ENCODE measurements at regions not wholly inside any gene's neighbourhood (a gene's known extent, or its start where the extent isn't known, plus 50 kb on each side); places are given as distances from the start of the nearest gene placed in this dataset.

DNA sequence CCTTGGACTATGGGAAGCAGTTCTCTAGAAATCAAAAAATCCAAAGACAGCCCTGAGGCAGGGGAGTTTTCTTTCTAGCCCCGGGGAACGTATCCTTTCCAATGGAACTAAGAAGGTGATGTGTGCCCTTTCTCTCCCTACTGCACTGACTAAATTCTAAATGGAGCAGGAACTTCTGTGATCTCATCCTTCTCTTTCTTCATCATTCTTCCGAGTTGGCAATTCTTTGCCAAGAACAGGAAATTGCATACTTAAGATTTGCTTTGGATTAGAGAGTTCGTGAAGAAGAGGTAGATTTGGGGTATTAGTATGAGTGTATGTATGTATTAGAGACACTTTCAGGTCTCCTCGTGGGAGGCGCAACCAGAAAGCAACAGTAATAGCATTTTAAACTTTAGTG is 178.0 kb upstream of the PIK3R1 start:
- TF ChIP-seq, protein P1, sequence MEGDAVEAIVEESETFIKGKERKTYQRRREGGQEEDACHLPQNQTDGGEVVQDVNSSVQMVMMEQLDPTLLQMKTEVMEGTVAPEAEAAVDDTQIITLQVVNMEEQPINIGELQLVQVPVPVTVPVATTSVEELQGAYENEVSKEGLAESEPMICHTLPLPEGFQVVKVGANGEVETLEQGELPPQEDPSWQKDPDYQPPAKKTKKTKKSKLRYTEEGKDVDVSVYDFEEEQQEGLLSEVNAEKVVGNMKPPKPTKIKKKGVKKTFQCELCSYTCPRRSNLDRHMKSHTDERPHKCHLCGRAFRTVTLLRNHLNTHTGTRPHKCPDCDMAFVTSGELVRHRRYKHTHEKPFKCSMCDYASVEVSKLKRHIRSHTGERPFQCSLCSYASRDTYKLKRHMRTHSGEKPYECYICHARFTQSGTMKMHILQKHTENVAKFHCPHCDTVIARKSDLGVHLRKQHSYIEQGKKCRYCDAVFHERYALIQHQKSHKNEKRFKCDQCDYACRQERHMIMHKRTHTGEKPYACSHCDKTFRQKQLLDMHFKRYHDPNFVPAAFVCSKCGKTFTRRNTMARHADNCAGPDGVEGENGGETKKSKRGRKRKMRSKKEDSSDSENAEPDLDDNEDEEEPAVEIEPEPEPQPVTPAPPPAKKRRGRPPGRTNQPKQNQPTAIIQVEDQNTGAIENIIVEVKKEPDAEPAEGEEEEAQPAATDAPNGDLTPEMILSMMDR (IDR thresholded peaks at IDR 0.05; ENCODE audit: poor library complexity), result no peak
- no peak for TF ChIP-seq EZH2 (IDR thresholded peaks at IDR 0.05; ENCODE audit: borderline replicate concordance)
- no peak for TF ChIP-seq EZH2phosphoT487 (IDR thresholded peaks at IDR 0.05; ENCODE audit: low read depth, severe bottlenecking, unreplicated experiment)

Data from hepatocyte (in vitro differentiated cells).